ENCODE measurements at regions not wholly inside any gene's neighbourhood (a gene's known extent, or its start where the extent isn't known, plus 50 kb on each side); places are given as distances from the start of the nearest gene placed in this dataset.
A peak's percentile ranks its signal among the peaks of the same experiment; 100 is the strongest.
"Not testable (repeated sequence)": the region's sequence is repeated elsewhere in the genome, so short reads cannot be mapped to it uniquely, and the experiment has no call there.

GRCh38 chr16:22589757-22590156 lies 79.1 kb downstream of the NPIPB5 start:
- not testable (repeated sequence) for DNase-seq, H3K27me3 Mint-ChIP-seq, H3K4me3 Mint-ChIP-seq

GRCh38 chr16:22596445-22597045 lies 85.9 kb downstream of the NPIPB5 start:
- H3K4me1 Mint-ChIP-seq; H3K27ac Mint-ChIP-seq; H3K36me3 ChIP-seq (ENCODE audit: control insufficient read depth, insufficient read depth, low read length); H3K27ac ChIP-seq (ENCODE audit: insufficient read depth, low read length, poor library complexity, severe bottlenecking); H3K9me3 ChIP-seq (ENCODE audit: control insufficient read depth in 2 of 2, low read length in 2 of 2); DNase-seq; H3K4me3 Mint-ChIP-seq; H3K4me1 ChIP-seq (ENCODE audit: control insufficient read depth, insufficient read depth, low read length, poor library complexity, severe bottlenecking); H3K27me3 Mint-ChIP-seq; H3K4me3 ChIP-seq (ENCODE audit: low read depth, low read length); ATAC-seq (ENCODE audit: low read depth in 2 of 2); H3K36me3 Mint-ChIP-seq; H3K27me3 ChIP-seq (ENCODE audit: control insufficient read depth, insufficient read depth, low read length); H3K9me3 Mint-ChIP-seq: not testable (repeated sequence)

More at GRCh38 chr16:22589757-22590156, 79.1 kb downstream of the NPIPB5 start:
- H3K36me3 ChIP-seq (ENCODE audit: control insufficient read depth, insufficient read depth, low read length); H3K9me3 ChIP-seq (ENCODE audit: control insufficient read depth in 2 of 2, low read length in 2 of 2); H3K27ac ChIP-seq (ENCODE audit: insufficient read depth, low read length, poor library complexity, severe bottlenecking); H3K36me3 Mint-ChIP-seq; H3K4me1 Mint-ChIP-seq; H3K4me1 ChIP-seq (ENCODE audit: control insufficient read depth, insufficient read depth, low read length, poor library complexity, severe bottlenecking); ATAC-seq (ENCODE audit: low read depth in 2 of 2); H3K9me3 Mint-ChIP-seq; H3K27me3 ChIP-seq (ENCODE audit: control insufficient read depth, insufficient read depth, low read length); H3K4me3 ChIP-seq (ENCODE audit: low read depth, low read length); H3K27ac Mint-ChIP-seq: not testable (repeated sequence)

GRCh38 chr16:22603744-22604143 lies 93.1 kb downstream of the NPIPB5 start:
- not testable (repeated sequence) for H3K27ac ChIP-seq (ENCODE audit: insufficient read depth, low read length, poor library complexity, severe bottlenecking); ATAC-seq (ENCODE audit: low read depth in 2 of 2); H3K4me1 Mint-ChIP-seq; H3K27ac Mint-ChIP-seq; DNase-seq; H3K4me1 ChIP-seq (ENCODE audit: control insufficient read depth, insufficient read depth, low read length, poor library complexity, severe bottlenecking); H3K4me3 ChIP-seq (ENCODE audit: low read depth, low read length); H3K36me3 Mint-ChIP-seq; H3K27me3 Mint-ChIP-seq; H3K36me3 ChIP-seq (ENCODE audit: control insufficient read depth, insufficient read depth, low read length); H3K9me3 Mint-ChIP-seq; H3K9me3 ChIP-seq (ENCODE audit: control insufficient read depth in 2 of 2, low read length in 2 of 2); H3K27me3 ChIP-seq (ENCODE audit: control insufficient read depth, insufficient read depth, low read length); H3K4me3 Mint-ChIP-seq

- not testable (repeated sequence) for DNase-seq; H3K4me1 Mint-ChIP-seq; H3K4me1 ChIP-seq (ENCODE audit: control insufficient read depth, insufficient read depth, low read length, poor library complexity, severe bottlenecking); H3K4me3 Mint-ChIP-seq; H3K27me3 Mint-ChIP-seq; H3K27ac Mint-ChIP-seq; H3K4me3 ChIP-seq (ENCODE audit: low read depth, low read length); H3K27ac ChIP-seq (ENCODE audit: insufficient read depth, low read length, poor library complexity, severe bottlenecking); H3K36me3 Mint-ChIP-seq; H3K9me3 Mint-ChIP-seq; H3K9me3 ChIP-seq (ENCODE audit: control insufficient read depth in 2 of 2, low read length in 2 of 2); H3K27me3 ChIP-seq (ENCODE audit: control insufficient read depth, insufficient read depth, low read length); H3K36me3 ChIP-seq (ENCODE audit: control insufficient read depth, insufficient read depth, low read length)
- peak; percentile 44 to 55 for ATAC-seq (ENCODE audit: low read depth in 2 of 2)
Measured at GRCh38 chr16:22606619-22607018, 95.9 kb downstream of the NPIPB5 start.

GRCh38 chr16:22609798-22610197 lies 99.1 kb downstream of the NPIPB5 start:
- not testable (repeated sequence) for DNase-seq; H3K9me3 Mint-ChIP-seq; H3K4me3 ChIP-seq (ENCODE audit: low read depth, low read length); H3K4me1 Mint-ChIP-seq; H3K9me3 ChIP-seq (ENCODE audit: control insufficient read depth in 2 of 2, low read length in 2 of 2); H3K36me3 Mint-ChIP-seq; H3K27me3 ChIP-seq (ENCODE audit: control insufficient read depth, insufficient read depth, low read length); H3K27ac ChIP-seq (ENCODE audit: insufficient read depth, low read length, poor library complexity, severe bottlenecking); H3K4me3 Mint-ChIP-seq; H3K4me1 ChIP-seq (ENCODE audit: control insufficient read depth, insufficient read depth, low read length, poor library complexity, severe bottlenecking); ATAC-seq (ENCODE audit: low read depth in 2 of 2); H3K27ac Mint-ChIP-seq; H3K27me3 Mint-ChIP-seq; H3K36me3 ChIP-seq (ENCODE audit: control insufficient read depth, insufficient read depth, low read length)

- H3K9me3 Mint-ChIP-seq; ATAC-seq (ENCODE audit: low read depth in 2 of 2); H3K9me3 ChIP-seq (ENCODE audit: control insufficient read depth in 2 of 2, low read length in 2 of 2); H3K27me3 ChIP-seq (ENCODE audit: control insufficient read depth, insufficient read depth, low read length); H3K27ac ChIP-seq (ENCODE audit: insufficient read depth, low read length, poor library complexity, severe bottlenecking); H3K27ac Mint-ChIP-seq; DNase-seq; H3K4me3 Mint-ChIP-seq; H3K36me3 ChIP-seq (ENCODE audit: control insufficient read depth, insufficient read depth, low read length); H3K4me3 ChIP-seq (ENCODE audit: low read depth, low read length); H3K4me1 Mint-ChIP-seq; H3K4me1 ChIP-seq (ENCODE audit: control insufficient read depth, insufficient read depth, low read length, poor library complexity, severe bottlenecking); H3K36me3 Mint-ChIP-seq: not testable (repeated sequence)
- H3K27me3 Mint-ChIP-seq: peaks cover 16% of the 10 kb centered on the region
Measured at GRCh38 chr16:22611128-22611527, 100.4 kb downstream of the NPIPB5 start.

- Mint-ChIP-seq H3K4me3 (no peak overlapping the region), H3K27ac (no peak overlapping the region), H3K9me3 (peaks cover 0 to 4% (median 1%) of the 10 kb centered on the region in 7 donors), H3K36me3 (no peaks in the 10 kb centered on the region), H3K4me1 (no peaks in the 10 kb centered on the region), H3K27me3 (peaks cover 16% of the 10 kb centered on the region)
- ATAC-seq (ENCODE audit: low read depth in 2 of 2): no peak
- Histone ChIP-seq H3K27me3 (ENCODE audit: control insufficient read depth, insufficient read depth, low read length) (peaks cover 4% of the 10 kb centered on the region), H3K4me1 (ENCODE audit: control insufficient read depth, insufficient read depth, low read length, poor library complexity, severe bottlenecking) (no peaks in the 10 kb centered on the region), H3K27ac (ENCODE audit: insufficient read depth, low read length, poor library complexity, severe bottlenecking) (no peak overlapping the region), H3K9me3 (ENCODE audit: control insufficient read depth in 2 of 2, low read length in 2 of 2) (no peaks in the 10 kb centered on the region), H3K4me3 (ENCODE audit: low read depth, low read length) (no peak overlapping the region), H3K36me3 (ENCODE audit: control insufficient read depth, insufficient read depth, low read length) (no peaks in the 10 kb centered on the region)
- DNase-seq: no peak
Measured at GRCh38 chr16:22614271-22614947, 103.7 kb downstream of the NPIPB5 start.

GRCh38 chr16:22618842-22619241 lies 108.2 kb downstream of the NPIPB5 start:
- Histone ChIP-seq H3K9me3 (ENCODE audit: control insufficient read depth in 2 of 2, low read length in 2 of 2) (no peaks in the 10 kb centered on the region), H3K4me3 (ENCODE audit: low read depth, low read length) (no peak overlapping the region), H3K27ac (ENCODE audit: insufficient read depth, low read length, poor library complexity, severe bottlenecking) (no peak overlapping the region), H3K4me1 (ENCODE audit: control insufficient read depth, insufficient read depth, low read length, poor library complexity, severe bottlenecking) (no peaks in the 10 kb centered on the region), H3K27me3 (ENCODE audit: control insufficient read depth, insufficient read depth, low read length) (peaks cover 8% of the 10 kb centered on the region), H3K36me3 (ENCODE audit: control insufficient read depth, insufficient read depth, low read length) (no peaks in the 10 kb centered on the region)
- H3K36me3 Mint-ChIP-seq: no peaks in the 10 kb centered on the region
- ATAC-seq (ENCODE audit: low read depth in 2 of 2): no peak
- H3K4me1 Mint-ChIP-seq: no peaks in the 10 kb centered on the region
- no peak overlapping the region for H3K27ac Mint-ChIP-seq
- peaks cover 11% of the 10 kb centered on the region for H3K27me3 Mint-ChIP-seq
- H3K4me3 Mint-ChIP-seq: no peak overlapping the region
- peaks cover 0 to 4% (median 0%) of the 10 kb centered on the region in 7 donors for H3K9me3 Mint-ChIP-seq
- DNase-seq: no peak
